ENCODE measurements at regions not wholly inside any gene's neighbourhood (a gene's known extent, or its start where the extent isn't known, plus 50 kb on each side); places are given as distances from the start of the nearest gene placed in this dataset.

- DNase-seq (ENCODE audit: low read depth) (no peak), FAIRE-seq (no peak)
- Histone ChIP-seq H3K9me3 (ENCODE audit: insufficient read depth, low read depth, low read length) (no peaks in the 10 kb centered on the region), H3K4me2 (ENCODE audit: low read length) (no peak overlapping the region), H3K4me1 (ENCODE audit: insufficient read depth, low read length) (peaks cover 11% of the 10 kb centered on the region), H2AFZ (ENCODE audit: low read depth, low read length) (peak overlapping the region; percentile 20), H4K20me1 (ENCODE audit: insufficient read depth, low read length) (no peaks in the 10 kb centered on the region), H3K27ac (ENCODE audit: low read depth, low read length) (no peak overlapping the region), H3K79me2 (ENCODE audit: insufficient read depth, low read length) (no peaks in the 10 kb centered on the region), H3K36me3 (ENCODE audit: insufficient read depth, low read length) (no peaks in the 10 kb centered on the region), H3K9ac (ENCODE audit: low read length) (no peak overlapping the region), H3K27me3 (ENCODE audit: insufficient read depth, low read length) (no peaks in the 10 kb centered on the region), H3K4me3 (ENCODE audit: insufficient read depth, low read depth, low read length) (no peak overlapping the region)
- TF ChIP-seq EZH2 (IDR thresholded peaks at IDR 0.05; ENCODE audit: insufficient read depth, low read length) (no peak), CTCF (IDR thresholded peaks at IDR 0.05; ENCODE audit: insufficient read depth, low read depth, low read length) (no peak)
- no peak overlapping the region for H3K27ac Mint-ChIP-seq (ENCODE audit: unreplicated experiment)
- H3K4me1 Mint-ChIP-seq (ENCODE audit: low read depth, unreplicated experiment): peaks cover 30% of the 10 kb centered on the region
- H3K27me3 Mint-ChIP-seq (ENCODE audit: low read depth, unreplicated experiment): peaks cover 5% of the 10 kb centered on the region
- no peak overlapping the region for H3K4me3 Mint-ChIP-seq (ENCODE audit: unreplicated experiment)
- H3K9me3 Mint-ChIP-seq (ENCODE audit: unreplicated experiment): no peaks in the 10 kb centered on the region
- no peaks in the 10 kb centered on the region for H3K36me3 Mint-ChIP-seq (ENCODE audit: low read depth, unreplicated experiment)
Measured at GRCh38 chr13:20349564-20350381, 117.7 kb upstream of the GJB6 start.

- TF ChIP-seq CTCF (IDR thresholded peaks at IDR 0.05; ENCODE audit: insufficient read depth, low read depth, low read length) (no peak), EZH2 (IDR thresholded peaks at IDR 0.05; ENCODE audit: insufficient read depth, low read length) (no peak)
- H3K4me3 Mint-ChIP-seq (ENCODE audit: unreplicated experiment): no peak overlapping the region
- H3K9me3 Mint-ChIP-seq (ENCODE audit: unreplicated experiment): no peaks in the 10 kb centered on the region
- no peaks in the 10 kb centered on the region for H3K36me3 Mint-ChIP-seq (ENCODE audit: low read depth, unreplicated experiment)
- Histone ChIP-seq H2AFZ (ENCODE audit: low read depth, low read length) (no peak overlapping the region), H3K4me1 (ENCODE audit: insufficient read depth, low read length) (peaks cover 11% of the 10 kb centered on the region), H3K79me2 (ENCODE audit: insufficient read depth, low read length) (no peaks in the 10 kb centered on the region), H3K9ac (ENCODE audit: low read length) (no peak overlapping the region), H4K20me1 (ENCODE audit: insufficient read depth, low read length) (no peaks in the 10 kb centered on the region), H3K36me3 (ENCODE audit: insufficient read depth, low read length) (no peaks in the 10 kb centered on the region), H3K4me2 (ENCODE audit: low read length) (no peak overlapping the region), H3K27me3 (ENCODE audit: insufficient read depth, low read length) (no peaks in the 10 kb centered on the region), H3K27ac (ENCODE audit: low read depth, low read length) (no peak overlapping the region), H3K4me3 (ENCODE audit: insufficient read depth, low read depth, low read length) (no peak overlapping the region), H3K9me3 (ENCODE audit: insufficient read depth, low read depth, low read length) (no peaks in the 10 kb centered on the region)
- H3K27ac Mint-ChIP-seq (ENCODE audit: unreplicated experiment): no peak overlapping the region
- DNase-seq (ENCODE audit: low read depth) (no peak), FAIRE-seq (no peak)
- H3K4me1 Mint-ChIP-seq (ENCODE audit: low read depth, unreplicated experiment): peaks cover 26% of the 10 kb centered on the region
- peaks cover 5% of the 10 kb centered on the region for H3K27me3 Mint-ChIP-seq (ENCODE audit: low read depth, unreplicated experiment)
Measured at GRCh38 chr13:20348645-20349408, 116.7 kb upstream of the GJB6 start.
